T-cell (primary cell): ENCODE measurements at regions not wholly inside any gene's neighbourhood (a gene's known extent, or its start where the extent isn't known, plus 50 kb on each side); places are given as distances from the start of the nearest gene placed in this dataset.

ENCODE experiments used
- ATAC-seq, 4 experiments: fragments of 200-7000 bp in 3 of 4; fragments of 150-1000 bp in 1 of 4; cut with Tn5 transposase; replicated peaks in 1 of 4; 1 replicate in 3 of 4; 2 replicates in 1 of 4; pipeline ENCODE4 v1.10.0; 2021; ENCODE audit warnings: moderate library complexity in 3 of 4, mild to moderate bottlenecking in 2 of 4, moderate number of reproducible peaks in 1 of 4
- CTCF ChIA-PET, 2 donors: fragments of 300-600 bp; sonication (Branson Sonifier 250); formaldehyde crosslinking; loops; one replicate each; lab custom pipeline; 2022; ENCODE audit warnings: antibody characterized with exemption in 2 of 2; lab: Charles Lee
- POLR2A ChIA-PET, 2 donors: fragments of 300-600 bp; sonication (Branson Sonifier 250); formaldehyde crosslinking; loops; one replicate each; lab custom pipeline; 2022; ENCODE audit warnings: antibody characterized with exemption in 2 of 2; lab: Charles Lee
- DNase-seq, 35 experiments: peaks; one replicate each; pipeline versions ENCODE4 v3.0.0 to v3.0.0-alpha.2; 2013 to 2023
- H3K27ac ChIP-seq: one replicate; pipeline ENCODE4 v1.5.1; 2013; ENCODE audit warnings: low read length
- H3K27me3 ChIP-seq, 2 experiments: replicated peaks in 1 of 2; 1 replicate in 1 of 2; 2 replicates in 1 of 2; pipeline versions ENCODE4 v1.6.1 to v1.7.0; 2013; ENCODE audit warnings: low read length in 1 of 2, mixed read lengths in 1 of 2; ENCODE audit not compliant: control insufficient read depth in 2 of 2, insufficient read depth in 2 of 2; ENCODE audit errors: extremely low read depth in 1 of 2
- H3K36me3 ChIP-seq, 2 donors: 1 replicate in 1 of 2; 2 replicates in 1 of 2; pipeline versions ENCODE4 v1.6.1 to v1.7.0; 2013; ENCODE audit warnings: low read length in 1 of 2; ENCODE audit not compliant: control insufficient read depth in 2 of 2, insufficient read depth in 1 of 2; ENCODE audit errors: extremely low read depth in 1 of 2
- H3K4me1 ChIP-seq, 2 experiments: 1 replicate in 1 of 2; 2 replicates in 1 of 2; pipeline versions ENCODE4 v1.6.1 to v1.7.0; 2013; ENCODE audit warnings: low read length in 2 of 2, mixed read lengths in 1 of 2; ENCODE audit not compliant: insufficient read depth in 2 of 2, control insufficient read depth in 1 of 2; ENCODE audit errors: extremely low read depth in 1 of 2
- H3K4me3 ChIP-seq, 2 donors: 1 replicate in 1 of 2; 2 replicates in 1 of 2; pipeline versions ENCODE4 v1.5.1 to v1.7.0; 2013; ENCODE audit warnings: mild to moderate bottlenecking in 2 of 2, low read length in 1 of 2, moderate library complexity in 1 of 2; ENCODE audit not compliant: control insufficient read depth in 1 of 2; ENCODE audit errors: extremely low read depth in 1 of 2
- H3K9me3 ChIP-seq: 2 replicates; pipeline ENCODE4 v1.7.0; 2013
- H3K27ac Mint-ChIP-seq, 2 donors: one replicate each; pipeline ENCODE4 v1.8.0; 2020 to 2021; ENCODE audit warnings: mild to moderate bottlenecking in 2 of 2, mixed read lengths in 2 of 2
- H3K27me3 Mint-ChIP-seq, 2 donors: one replicate each; pipeline ENCODE4 v1.8.0; 2021 to 2022; ENCODE audit warnings: mixed read lengths in 2 of 2
- H3K36me3 Mint-ChIP-seq: one replicate; pipeline ENCODE4 v1.8.0; 2021; ENCODE audit warnings: mixed read lengths
- H3K4me1 Mint-ChIP-seq, 3 donors: one replicate each; pipeline ENCODE4 v1.8.0; 2020 to 2022; ENCODE audit warnings: mixed read lengths in 3 of 3, mild to moderate bottlenecking in 1 of 3
- H3K4me3 Mint-ChIP-seq, 3 donors: one replicate each; pipeline ENCODE4 v1.8.0; 2020 to 2022; ENCODE audit warnings: mild to moderate bottlenecking in 3 of 3, mixed read lengths in 3 of 3, moderate library complexity in 3 of 3
- H3K9me3 Mint-ChIP-seq, 3 donors: one replicate each; pipeline ENCODE4 v1.8.0; 2020 to 2022; ENCODE audit warnings: mixed read lengths in 3 of 3
- WGBS: methylation state at CpG from one replicate; pipeline ENCODE4 v1.1.5; 2013; ENCODE audit warnings: missing lambda C conversion rate; ENCODE audit not compliant: insufficient coverage; 5-methylcytosine and 5-hydroxymethylcytosine counted together

- H3K4me1 Mint-ChIP-seq, result no peaks in the 10 kb centered on the region
- H3K27me3 ChIP-seq, result no peaks in the 10 kb centered on the region
- H3K27ac ChIP-seq, result no peak overlapping the region
- no peaks in the 10 kb centered on the region for H3K9me3 Mint-ChIP-seq
- CTCF ChIA-PET, result no interaction called here
- DNase-seq, result no peak
- no peak overlapping the region for H3K4me3 Mint-ChIP-seq
- no peak overlapping the region for H3K27ac Mint-ChIP-seq
- ATAC-seq, result no peak
- H3K9me3 ChIP-seq, result no peaks in the 10 kb centered on the region
- no peak overlapping the region for H3K4me3 ChIP-seq
- no peaks in the 10 kb centered on the region for H3K36me3 Mint-ChIP-seq
- H3K36me3 ChIP-seq, result no peaks in the 10 kb centered on the region
- POLR2A ChIA-PET, result no interaction called here
- H3K4me1 ChIP-seq, result no peaks in the 10 kb centered on the region
- peaks cover 0 to 9% of the 10 kb centered on the region in 2 donors for H3K27me3 Mint-ChIP-seq
- WGBS, result 60% methylated on average over 1 of the region's 1 CpG
Measured at GRCh38 chr5:67997148-67997547, 218.4 kb upstream of the PIK3R1 start.

- ChIA-PET POLR2A (no interaction called here), CTCF (no interaction called here)
- Histone ChIP-seq H3K27ac (no peak overlapping the region), H3K4me1 (no peaks in the 10 kb centered on the region), H3K36me3 (no peaks in the 10 kb centered on the region), H3K4me3 (no peak overlapping the region), H3K27me3 (no peaks in the 10 kb centered on the region), H3K9me3 (no peaks in the 10 kb centered on the region)
- no peaks in the 10 kb centered on the region for H3K36me3 Mint-ChIP-seq
- DNase-seq (no peak), ATAC-seq (no peak)
- H3K9me3 Mint-ChIP-seq, result no peaks in the 10 kb centered on the region
- no peaks in the 10 kb centered on the region for H3K4me1 Mint-ChIP-seq
- no peak overlapping the region for H3K27ac Mint-ChIP-seq
- H3K4me3 Mint-ChIP-seq, result no peak overlapping the region
- 92% methylated on average over 8 of the region's 10 CpGs for WGBS
- peaks cover 0 to 9% of the 10 kb centered on the region in 2 donors for H3K27me3 Mint-ChIP-seq
Measured at GRCh38 chr5:67996596-67996995, 219.0 kb upstream of the PIK3R1 start.

- H3K9me3 Mint-ChIP-seq, result no peaks in the 10 kb centered on the region
- no peaks in the 10 kb centered on the region for H3K9me3 ChIP-seq
- no peaks in the 10 kb centered on the region for H3K36me3 ChIP-seq
- H3K27ac Mint-ChIP-seq, result no peak overlapping the region
- DNase-seq (no peak), ATAC-seq (no peak)
- H3K4me3 Mint-ChIP-seq, result no peak overlapping the region
- ChIA-PET POLR2A (no interaction called here), CTCF (interaction anchor here in 1 of 2 donors (0.5 kb wide), 1 partner anchor 85 kb away, joined by 3 read pairs; no protein-coding TSS in a partner anchor)
- no peaks in the 10 kb centered on the region for H3K36me3 Mint-ChIP-seq
- H3K27me3 ChIP-seq, result no peaks in the 10 kb centered on the region
- no peak overlapping the region for H3K27ac ChIP-seq
- peaks cover 3 to 12% of the 10 kb centered on the region in 2 donors for H3K27me3 Mint-ChIP-seq
- no peaks in the 10 kb centered on the region for H3K4me1 Mint-ChIP-seq
- no peaks in the 10 kb centered on the region for H3K4me1 ChIP-seq
- H3K4me3 ChIP-seq, result no peak overlapping the region
- no CpG with 5 or more reads among the region's 3 CpGs for WGBS
Measured at GRCh38 chr5:67992923-67993322, 222.6 kb upstream of the PIK3R1 start.

- 75% methylated on average over 2 of the region's 2 CpGs for WGBS
- H3K4me3 Mint-ChIP-seq, result no peak overlapping the region
- H3K4me3 ChIP-seq, result no peak overlapping the region
- no peak overlapping the region for H3K27ac ChIP-seq
- no peak overlapping the region for H3K27ac Mint-ChIP-seq
- no peak for DNase-seq
- H3K9me3 Mint-ChIP-seq, result no peaks in the 10 kb centered on the region
- no peaks in the 10 kb centered on the region for H3K36me3 Mint-ChIP-seq
- no peaks in the 10 kb centered on the region for H3K4me1 Mint-ChIP-seq
- ATAC-seq, result no peak
- no peaks in the 10 kb centered on the region for H3K36me3 ChIP-seq
- H3K4me1 ChIP-seq, result no peaks in the 10 kb centered on the region
- POLR2A ChIA-PET, result interaction anchor here in 1 of 2 donors (0.7 kb wide), 1 partner anchor 832 kb away, joined by 6 read pairs; no protein-coding TSS in a partner anchor
- CTCF ChIA-PET, result interaction anchor here (0.7 kb wide), 2 partner anchors 14 to 277 kb away, joined by 4 to 7 read pairs; no protein-coding TSS in a partner anchor
- no peaks in the 10 kb centered on the region for H3K27me3 ChIP-seq
- H3K27me3 Mint-ChIP-seq, result peaks cover 3 to 12% of the 10 kb centered on the region in 2 donors
- no peaks in the 10 kb centered on the region for H3K9me3 ChIP-seq
Measured at GRCh38 chr5:67989456-67989855, 226.1 kb upstream of the PIK3R1 start.

- ATAC-seq, result no peak
- WGBS, result no CpG with 5 or more reads among the region's 2 CpGs
- no peak overlapping the region for H3K4me3 Mint-ChIP-seq
Measured at GRCh38 chr5:67986761-67987160, 228.8 kb upstream of the PIK3R1 start.

GRCh38 chr5:67985686-67986387, 229.7 kb upstream of the PIK3R1 start:
- Mint-ChIP-seq H3K4me3 (no peak overlapping the region), H3K27ac (no peak overlapping the region), H3K9me3 (no peaks in the 10 kb centered on the region), H3K36me3 (no peaks in the 10 kb centered on the region), H3K4me1 (no peaks in the 10 kb centered on the region), H3K27me3 (peaks cover 3% of the 10 kb centered on the region in 2 donors)
- Histone ChIP-seq H3K4me3 (no peak overlapping the region), H3K27ac (no peak overlapping the region), H3K4me1 (no peaks in the 10 kb centered on the region), H3K36me3 (no peaks in the 10 kb centered on the region), H3K9me3 (no peaks in the 10 kb centered on the region), H3K27me3 (no peaks in the 10 kb centered on the region)
- no peak for DNase-seq
- 100% methylated on average over 1 of the region's 3 CpGs for WGBS
- ATAC-seq, result no peak
- ChIA-PET POLR2A (no interaction called here), CTCF (no interaction called here)

More at GRCh38 chr5:67986761-67987160, 228.8 kb upstream of the PIK3R1 start:
- no peaks in the 10 kb centered on the region for H3K36me3 Mint-ChIP-seq
- Histone ChIP-seq H3K27ac (no peak overlapping the region), H3K4me3 (no peak overlapping the region), H3K36me3 (no peaks in the 10 kb centered on the region), H3K9me3 (no peaks in the 10 kb centered on the region), H3K4me1 (no peaks in the 10 kb centered on the region), H3K27me3 (no peaks in the 10 kb centered on the region)
- ChIA-PET POLR2A (no interaction called here), CTCF (no interaction called here)
- no peak for DNase-seq
- no peaks in the 10 kb centered on the region for H3K9me3 Mint-ChIP-seq
- H3K27ac Mint-ChIP-seq, result no peak overlapping the region
- peaks cover 3% of the 10 kb centered on the region in 2 donors for H3K27me3 Mint-ChIP-seq
- no peaks in the 10 kb centered on the region for H3K4me1 Mint-ChIP-seq
